Nephron progenitor cell (in vitro differentiated cells): ENCODE measurements at regions not wholly inside any gene's neighbourhood (a gene's known extent, or its start where the extent isn't known, plus 50 kb on each side); places are given as distances from the start of the nearest gene placed in this dataset.

ENCODE experiments used
- DNase-seq: peaks from one replicate; pipeline ENCODE4 v3.0.0; 2021
- H3K27ac Mint-ChIP-seq: 2 replicates; pipeline ENCODE4 v1.8.0; 2021; ENCODE audit warnings: mild to moderate bottlenecking, moderate library complexity, mixed read lengths
- H3K27me3 Mint-ChIP-seq: 2 replicates; pipeline ENCODE4 v1.8.0; 2021; ENCODE audit warnings: mild to moderate bottlenecking, low read depth, mixed read lengths; ENCODE audit not compliant: poor library complexity
- H3K36me3 Mint-ChIP-seq: 2 replicates; pipeline ENCODE4 v1.8.0; 2021; ENCODE audit warnings: low read depth, mixed read lengths
- H3K4me1 Mint-ChIP-seq: 2 replicates; pipeline ENCODE4 v1.8.0; 2021; ENCODE audit warnings: mixed read lengths
- H3K4me3 Mint-ChIP-seq: 2 replicates; pipeline ENCODE4 v1.8.0; 2021; ENCODE audit warnings: mild to moderate bottlenecking, moderate library complexity, mixed read lengths
- H3K9me3 Mint-ChIP-seq: 2 replicates; pipeline ENCODE4 v1.8.0; 2021; ENCODE audit warnings: mild to moderate bottlenecking, moderate library complexity, mixed read lengths
- CTCF ChIP-seq: fragments of 200-600 bp; sonication (generic); IDR thresholded peaks from 2 replicates; pipeline ENCODE4 v1.5.0; 2021; ENCODE audit warnings: antibody characterized with exemption

DNA sequence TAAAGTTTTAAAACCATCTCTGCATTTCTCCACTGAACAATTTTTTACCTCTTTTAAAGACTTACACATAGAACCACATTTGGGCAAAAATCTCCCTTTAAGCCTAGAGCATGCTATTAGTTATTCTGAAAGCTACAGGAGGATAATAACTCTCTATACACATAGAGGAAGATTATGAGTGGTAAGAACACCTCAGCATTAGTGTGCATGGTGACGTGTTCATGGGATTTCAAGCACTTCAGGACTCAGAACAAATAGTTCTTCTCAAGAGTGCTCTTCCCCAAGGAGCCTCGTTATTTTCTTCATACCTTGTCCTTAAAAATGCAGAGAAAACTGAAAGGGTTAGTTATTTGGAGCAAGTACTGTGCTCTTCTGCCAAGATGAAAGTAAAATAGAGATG, 256.9 kb upstream of the TUSC1 start:
- H3K9me3 Mint-ChIP-seq = peaks cover 16% of the 10 kb centered on the region
- H3K36me3 Mint-ChIP-seq = no peaks in the 10 kb centered on the region
- H3K27ac Mint-ChIP-seq = no peak overlapping the region
- no peaks in the 10 kb centered on the region for H3K27me3 Mint-ChIP-seq
- H3K4me1 Mint-ChIP-seq = no peaks in the 10 kb centered on the region
- no peak overlapping the region for H3K4me3 Mint-ChIP-seq
- no peak for TF ChIP-seq CTCF
- no peak for DNase-seq

GRCh38 chr9:25918761-25919160, 240.5 kb upstream of the TUSC1 start:
- no peak overlapping the region for H3K27ac Mint-ChIP-seq
- H3K4me3 Mint-ChIP-seq = no peak overlapping the region
- TF ChIP-seq CTCF = no peak
- H3K9me3 Mint-ChIP-seq = peaks cover 5% of the 10 kb centered on the region
- no peak for DNase-seq
- peaks cover 5% of the 10 kb centered on the region for H3K4me1 Mint-ChIP-seq
- H3K36me3 Mint-ChIP-seq = no peaks in the 10 kb centered on the region
- no peaks in the 10 kb centered on the region for H3K27me3 Mint-ChIP-seq

DNA sequence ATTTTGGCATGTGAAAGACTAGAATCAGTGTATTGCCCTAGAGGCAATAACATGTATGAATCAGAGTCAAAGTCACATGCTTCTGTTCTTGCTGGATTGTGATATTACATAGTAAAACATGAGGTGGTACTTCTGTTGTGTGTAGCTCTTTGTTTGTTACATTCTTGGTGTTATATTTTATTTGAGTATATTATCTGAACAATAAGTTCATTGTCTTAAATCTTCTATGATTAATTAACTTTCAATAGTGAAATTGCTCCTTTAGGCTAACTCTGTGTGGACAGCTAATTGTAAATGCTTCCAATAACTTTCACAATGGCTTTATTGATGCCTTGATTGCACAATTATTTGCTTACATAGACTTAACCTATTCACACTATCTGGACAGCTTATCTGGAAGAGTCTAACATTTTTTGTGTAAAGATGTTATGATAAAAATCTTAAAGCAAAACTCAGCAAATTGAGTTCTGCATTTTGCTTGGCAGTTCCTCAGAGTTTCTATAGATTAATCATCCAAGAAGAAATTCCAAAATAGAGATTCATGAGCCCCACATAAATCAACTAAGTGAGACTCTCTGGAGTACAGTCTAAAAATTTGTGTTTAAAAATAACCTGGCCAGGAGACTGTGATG, 239.6 kb upstream of the TUSC1 start:
- no peak for TF ChIP-seq CTCF
- Mint-ChIP-seq H3K27ac (no peak overlapping the region), H3K4me3 (no peak overlapping the region), H3K27me3 (no peaks in the 10 kb centered on the region), H3K36me3 (no peaks in the 10 kb centered on the region), H3K9me3 (peaks cover 5% of the 10 kb centered on the region), H3K4me1 (peaks cover 5% of the 10 kb centered on the region)
- no peak for DNase-seq

- TF ChIP-seq CTCF = no peak
- Mint-ChIP-seq H3K4me1 (no peaks in the 10 kb centered on the region), H3K4me3 (no peak overlapping the region), H3K27ac (no peak overlapping the region), H3K27me3 (no peaks in the 10 kb centered on the region), H3K9me3 (no peaks in the 10 kb centered on the region), H3K36me3 (no peaks in the 10 kb centered on the region)
- no peak for DNase-seq
These were observed 235.6 kb upstream of the TUSC1 start for GRCh38 chr9:25913806-25914205.

- no peaks in the 10 kb centered on the region for H3K36me3 Mint-ChIP-seq
- no peak overlapping the region for H3K27ac Mint-ChIP-seq
- DNase-seq = no peak
- H3K27me3 Mint-ChIP-seq = no peaks in the 10 kb centered on the region
- TF ChIP-seq CTCF = no peak
- H3K9me3 Mint-ChIP-seq = no peaks in the 10 kb centered on the region
- H3K4me1 Mint-ChIP-seq = no peaks in the 10 kb centered on the region
- no peak overlapping the region for H3K4me3 Mint-ChIP-seq
These were observed 226.5 kb upstream of the TUSC1 start for GRCh38 chr9:25904701-25905100.

- Mint-ChIP-seq H3K9me3 (peaks cover 19% of the 10 kb centered on the region), H3K4me3 (no peak overlapping the region)
These were observed 213.3 kb upstream of the TUSC1 start for GRCh38 chr9:25891527-25891926.

More at GRCh38 chr9:25891527-25891926, 213.3 kb upstream of the TUSC1 start:
- DNase-seq = no peak
- H3K4me1 Mint-ChIP-seq = no peaks in the 10 kb centered on the region
- no peak for TF ChIP-seq CTCF
- no peak overlapping the region for H3K27ac Mint-ChIP-seq
- no peaks in the 10 kb centered on the region for H3K27me3 Mint-ChIP-seq
- no peaks in the 10 kb centered on the region for H3K36me3 Mint-ChIP-seq
